K562 (cell line): ENCODE measurements at regions not wholly inside any gene's neighbourhood (a gene's known extent, or its start where the extent isn't known, plus 50 kb on each side); places are given as distances from the start of the nearest gene placed in this dataset.
A peak's percentile ranks its signal among the peaks of the same experiment; 100 is the strongest.

Experiments used
- BRCA1 ChIP-seq, 2 experiments: fragments of 450-650 bp in 1 of 2; sonication (generic) in 1 of 2; formaldehyde crosslinking in 1 of 2; IDR thresholded peaks; 2 replicates each; pipeline versions ENCODE4 v1.5.0 to v1.6.1; 2017 to 2020; ENCODE audit warnings: mild to moderate bottlenecking in 1 of 2, missing genetic modification reagents in 1 of 2
- BRD9 ChIP-seq: fragments of 450-650 bp; IDR thresholded peaks from 2 replicates; pipeline ENCODE4 v1.6.1; 2018; ENCODE audit warnings: low read depth; ENCODE audit not compliant: partially characterized antibody
- CHD4 ChIP-seq: fragments of 200-600 bp; sonication (generic); IDR thresholded peaks from 3 replicates; pipeline ENCODE4 v1.6.1; 2012; ENCODE audit warnings: low read depth, mild to moderate bottlenecking, mixed read lengths, low read length, inconsistent platforms; ENCODE audit not compliant: insufficient read depth, insufficient replicate concordance, poor library complexity, severe bottlenecking
- EP300 ChIP-seq: IDR thresholded peaks from 2 replicates; pipeline ENCODE4 v1.6.1; 2012; ENCODE audit warnings: low read length, improper control_type of control experiment
- FOXA3 ChIP-seq, 2 experiments: fragments of 450-650 bp in 1 of 2; sonication (generic) in 1 of 2; formaldehyde crosslinking; IDR thresholded peaks in 1 of 2; conservative IDR thresholded peaks in 1 of 2; 2 replicates each; pipeline versions ENCODE4 v1.4.0 to v1.8.0; 2020 to 2022; ENCODE audit warnings: mild to moderate bottlenecking in 2 of 2, missing genetic modification reagents in 1 of 2
- FOXP1 ChIP-seq: sonication (generic); formaldehyde crosslinking; IDR thresholded peaks from 2 replicates; pipeline ENCODE4 v1.8.0; 2022; ENCODE audit warnings: mild to moderate bottlenecking, missing genetic modification reagents
- HEY1 ChIP-seq: fragments of 250-450 bp; sonication (Bioruptor Pico); IDR thresholded peaks from 2 replicates; pipeline ENCODE4 v1.5.0; 2020; ENCODE audit warnings: mild to moderate bottlenecking, moderate library complexity, borderline replicate concordance
- HMG20B ChIP-seq: fragments of 250-450 bp; sonication (Bioruptor Pico); IDR thresholded peaks from 2 replicates; pipeline ENCODE4 v1.5.0; 2021; ENCODE audit warnings: mild to moderate bottlenecking
- KAT7 ChIP-seq: sonication (generic); formaldehyde crosslinking; IDR thresholded peaks from 2 replicates; pipeline ENCODE4 v1.8.0; 2022; ENCODE audit warnings: missing genetic modification reagents, mild to moderate bottlenecking, borderline replicate concordance
- KAT8 ChIP-seq: fragments of 450-650 bp; IDR thresholded peaks from 2 replicates; pipeline ENCODE4 v1.6.1; 2016; ENCODE audit warnings: low read depth, mild to moderate bottlenecking
- KLF10 ChIP-seq: fragments of 250-450 bp; sonication (Bioruptor Pico); IDR thresholded peaks from 2 replicates; pipeline ENCODE4 v1.6.1; 2021; ENCODE audit warnings: matching md5 sums
- MCM3 ChIP-seq: fragments of 450-650 bp; IDR thresholded peaks from 2 replicates; pipeline ENCODE4 v1.6.1; 2016
- MED1 ChIP-seq: sonication (generic); formaldehyde crosslinking; IDR thresholded peaks from 2 replicates; pipeline ENCODE4 v1.8.1; 2023; ENCODE audit warnings: missing genetic modification reagents, borderline replicate concordance
- PREB ChIP-seq: sonication (generic); formaldehyde crosslinking; IDR thresholded peaks from 2 replicates; pipeline ENCODE4 v1.8.1; 2023; ENCODE audit warnings: mild to moderate bottlenecking, missing genetic modification reagents
- PRPF4 ChIP-seq: fragments of 200-400 bp; formaldehyde crosslinking; IDR thresholded peaks from one replicate; pipeline ENCODE4 v1.6.1; 2017; ENCODE audit warnings: low read length, low read depth, mild to moderate bottlenecking; ENCODE audit not compliant: insufficient read depth, poor library complexity, severe bottlenecking
- RBM34 ChIP-seq: fragments of 200-400 bp; formaldehyde crosslinking; IDR thresholded peaks from 2 replicates; pipeline ENCODE4 v1.6.1; 2018; ENCODE audit warnings: low read length, borderline replicate concordance; ENCODE audit not compliant: insufficient read depth
- SLC30A9 ChIP-seq: fragments of 250-450 bp; sonication (Bioruptor Pico); IDR thresholded peaks from 2 replicates; pipeline ENCODE4 v1.8.0; 2022; ENCODE audit warnings: mild to moderate bottlenecking, moderate library complexity
- STAT5A ChIP-seq: IDR thresholded peaks from 2 replicates; pipeline ENCODE4 v1.6.1; 2012; ENCODE audit warnings: low read length, inconsistent platforms, borderline replicate concordance
- TAF7 ChIP-seq: fragments of 450-650 bp; IDR thresholded peaks from 2 replicates; pipeline ENCODE4 v1.6.1; 2016; ENCODE audit warnings: missing genetic modification characterization, missing compliant biosample characterization
- ZC3H4 ChIP-seq: sonication (generic); formaldehyde crosslinking; IDR thresholded peaks from 2 replicates; pipeline ENCODE4 v1.9.0; 2021; ENCODE audit warnings: missing genetic modification reagents, borderline replicate concordance
- ZMIZ1 ChIP-seq, 2 experiments: fragments of 150-350 bp in 1 of 2; IDR thresholded peaks; 2 replicates each; pipeline ENCODE4 v1.6.1; 2012 to 2016; ENCODE audit warnings: low read depth in 2 of 2, low read length in 2 of 2, mild to moderate bottlenecking in 1 of 2, moderate library complexity in 1 of 2
- ZNF232 ChIP-seq: sonication (generic); formaldehyde crosslinking; IDR thresholded peaks from 2 replicates; pipeline ENCODE4 v1.8.0; 2022; ENCODE audit warnings: mild to moderate bottlenecking, missing genetic modification reagents
- ZNF707 ChIP-seq: fragments of 250-450 bp; sonication (Bioruptor Pico); conservative IDR thresholded peaks from 2 replicates; pipeline ENCODE4 v1.8.0; 2022; ENCODE audit warnings: inconsistent platforms, mild to moderate bottlenecking, moderate library complexity
- ZSCAN29 ChIP-seq: fragments of 450-650 bp; IDR thresholded peaks from 2 replicates; pipeline ENCODE4 v1.6.1; 2017

GRCh38 chr13:50123862-50124535 is 108.8 kb downstream of the KCNRG start (continued):
- TF ChIP-seq BRCA1 (IDR thresholded peaks at IDR 0.05), result no peak
- TF ChIP-seq BRCA1 (CRISPR knock-in tag; IDR thresholded peaks at IDR 0.05), result no peak
- peak; percentile 83 for TF ChIP-seq FOXP1 (CRISPR knock-in tag)
- no peak for TF ChIP-seq HEY1
- no peak for TF ChIP-seq MED1 (CRISPR knock-in tag)
- TF ChIP-seq KAT7 (CRISPR knock-in tag), result no peak
- TF ChIP-seq PRPF4, result no peak
- no peak for TF ChIP-seq MCM3
- no peak for TF ChIP-seq ZNF232
- no peak for TF ChIP-seq BRD9
- no peak for TF ChIP-seq KLF10 (CRISPR knock-in tag)
- no peak for TF ChIP-seq PREB (CRISPR knock-in tag)
- TF ChIP-seq ZMIZ1 (IDR thresholded peaks at IDR 0.05; ENCODE audit: low read depth in 2 of 2, low read length in 2 of 2), result peak in 1 of 2 experiments; percentile 42; a peak in 1 of 4 replicates
- no peak for TF ChIP-seq ZSCAN29
- TF ChIP-seq EP300, result peak; percentile 32; the same call in 1 of the 2 replicates
- TF ChIP-seq TAF7, result no peak
- 0 out of 4 replicates have a peak, but pooled peaks of 1 of the 2 experiments have one; percentile 57 for TF ChIP-seq FOXA3 (CRISPR knock-in tag; conservative IDR thresholded peaks at IDR 0.05 in 1 of 2, IDR thresholded peaks at IDR 0.05 in 1 of 2)
- TF ChIP-seq SLC30A9, result no peak
- TF ChIP-seq ZNF707, result no peak
- no peak for TF ChIP-seq ZC3H4 (CRISPR knock-in tag)
- TF ChIP-seq CHD4, result no peak
- no peak for TF ChIP-seq KAT8
- no peak for TF ChIP-seq HMG20B (CRISPR knock-in tag)
- TF ChIP-seq RBM34, result no peak
- TF ChIP-seq STAT5A, result no peak
